GM21717 (cell line): ENCODE measurements at regions not wholly inside any gene's neighbourhood (a gene's known extent, or its start where the extent isn't known, plus 50 kb on each side); places are given as distances from the start of the nearest gene placed in this dataset.
A peak's percentile ranks its signal among the peaks of the same experiment; 100 is the strongest.
"Not testable (repeated sequence)": the region's sequence is repeated elsewhere in the genome, so short reads cannot be mapped to it uniquely, and the experiment has no call there.

Source experiments
- ATAC-seq: cut with Tn5 transposase; IDR thresholded peaks from one replicate; pipeline ENCODE4 v1.9.1; 2021; ENCODE audit warnings: mild to moderate bottlenecking, moderate library complexity; ENCODE audit not compliant: unreplicated experiment

GRCh38 chr12:4822572-4822971 lies 87.1 kb upstream of the KCNA1 start:
- no peak for ATAC-seq

- ATAC-seq: no peak
Observed at GRCh38 chr12:4824380-4824779, 85.3 kb upstream of the KCNA1 start.

GRCh38 chr12:4825011-4825858 lies 84.5 kb upstream of the KCNA1 start:
- no peak for ATAC-seq

- no peak for ATAC-seq
Observed at GRCh38 chr12:4826909-4827308, 82.8 kb upstream of the KCNA1 start.

- no peak for ATAC-seq
Observed at GRCh38 chr12:4828176-4828575, 81.5 kb upstream of the KCNA1 start.

GRCh38 chr12:4829161-4829792 lies 80.4 kb upstream of the KCNA1 start:
- peak; percentile 69 for ATAC-seq

GRCh38 chr12:4829793-4830162 lies 79.9 kb upstream of the KCNA1 start:
- peak; percentile 13 for ATAC-seq

- ATAC-seq: no peak
Observed at GRCh38 chr12:4830556-4831210, 79.0 kb upstream of the KCNA1 start.

GRCh38 chr12:4833053-4833452 lies 76.7 kb upstream of the KCNA1 start:
- ATAC-seq: no peak

GRCh38 chr12:4833524-4833923 lies 76.2 kb upstream of the KCNA1 start:
- ATAC-seq: no peak

- not testable (repeated sequence) for ATAC-seq
Observed at GRCh38 chr12:4842401-4842800, 67.3 kb upstream of the KCNA1 start.

- ATAC-seq: no peak
Observed at GRCh38 chr12:4843907-4844306, 65.8 kb upstream of the KCNA1 start.

GRCh38 chr12:4847713-4848112 lies 62.0 kb upstream of the KCNA1 start:
- no peak for ATAC-seq

GRCh38 chr12:4849115-4849541 lies 60.6 kb upstream of the KCNA1 start:
- no peak for ATAC-seq

GRCh38 chr12:4849795-4850345 lies 59.8 kb upstream of the KCNA1 start:
- no peak for ATAC-seq

- ATAC-seq: no peak
Observed at GRCh38 chr12:4850857-4851380, 58.8 kb upstream of the KCNA1 start.

- no peak for ATAC-seq
Observed at GRCh38 chr12:4852308-4852707, 57.4 kb upstream of the KCNA1 start.

GRCh38 chr12:4852911-4853310 lies 56.8 kb upstream of the KCNA1 start:
- ATAC-seq: no peak

- ATAC-seq: no peak
Observed at GRCh38 chr12:4855121-4855924, 54.4 kb upstream of the KCNA1 start.

- no peak for ATAC-seq
Observed at GRCh38 chr12:4856596-4856995, 53.1 kb upstream of the KCNA1 start.
